ENCODE measurements at regions not wholly inside any gene's neighbourhood (a gene's known extent, or its start where the extent isn't known, plus 50 kb on each side); places are given as distances from the start of the nearest gene placed in this dataset.
"Not testable (repeated sequence)": the region's sequence is repeated elsewhere in the genome, so short reads cannot be mapped to it uniquely, and the experiment has no call there.

DNA sequence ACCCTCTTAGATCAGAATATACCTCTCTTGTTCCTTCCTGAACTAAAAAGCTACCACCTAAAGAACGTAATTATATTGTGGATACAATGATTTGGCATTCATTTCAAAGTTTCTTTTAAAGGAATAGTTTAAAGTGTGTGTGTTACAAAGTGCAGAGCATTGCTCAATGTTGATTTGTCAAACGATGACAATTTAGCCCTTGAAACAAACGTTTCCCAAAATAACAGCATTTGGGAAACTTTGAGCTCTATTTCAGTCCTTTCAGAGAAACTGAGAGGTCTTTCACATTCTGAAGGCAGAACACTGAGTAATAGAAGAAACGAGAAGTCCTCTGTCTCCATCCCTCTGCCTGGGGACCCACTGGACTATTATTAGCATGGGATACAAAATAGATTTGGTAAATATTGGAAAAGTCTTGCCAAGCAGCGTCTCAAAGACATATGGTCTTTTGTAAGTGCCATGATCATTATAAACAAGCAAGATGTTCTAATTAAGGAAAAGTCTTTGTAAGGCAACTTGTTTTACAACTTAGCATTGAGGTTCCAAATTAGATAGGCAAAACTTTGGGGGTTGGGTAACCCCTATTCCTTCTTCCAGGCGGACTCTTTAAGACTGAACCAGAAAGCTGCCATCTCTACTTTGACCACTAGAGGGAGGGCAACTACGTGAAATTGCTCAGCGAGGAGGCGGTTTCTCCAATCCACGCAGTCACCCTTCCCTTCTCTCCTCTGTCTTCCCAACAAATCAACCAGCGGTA lies 208.8 kb downstream of the RNF144B start:
- DNase-seq (ENCODE audit: low read depth), result no peak

DNA sequence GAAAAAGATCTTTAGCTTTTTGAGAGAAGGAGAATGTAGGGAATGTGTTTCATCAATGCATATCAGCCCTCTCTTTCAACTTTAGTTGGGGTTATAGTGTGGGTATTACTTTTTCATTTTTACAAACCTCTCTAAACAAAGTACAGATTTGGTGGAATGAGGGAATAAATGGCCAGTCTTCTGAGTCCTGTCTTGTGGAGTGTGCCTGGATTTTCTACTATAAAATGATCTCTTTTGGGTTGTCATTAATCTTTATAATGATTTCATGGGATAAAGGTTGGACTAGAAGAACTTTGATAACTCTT lies 209.3 kb downstream of the RNF144B start:
- no peak for DNase-seq (ENCODE audit: low read depth)

GRCh38 chr6:18598551-18599264 lies 211.6 kb downstream of the RNF144B start:
- DNase-seq (ENCODE audit: low read depth), result no peak

- no peak for DNase-seq (ENCODE audit: low read depth)
These were observed 213.1 kb downstream of the RNF144B start for GRCh38 chr6:18600255-18600654.

GRCh38 chr6:18601516-18602020 lies 214.4 kb downstream of the RNF144B start:
- DNase-seq (ENCODE audit: low read depth), result no peak

DNA sequence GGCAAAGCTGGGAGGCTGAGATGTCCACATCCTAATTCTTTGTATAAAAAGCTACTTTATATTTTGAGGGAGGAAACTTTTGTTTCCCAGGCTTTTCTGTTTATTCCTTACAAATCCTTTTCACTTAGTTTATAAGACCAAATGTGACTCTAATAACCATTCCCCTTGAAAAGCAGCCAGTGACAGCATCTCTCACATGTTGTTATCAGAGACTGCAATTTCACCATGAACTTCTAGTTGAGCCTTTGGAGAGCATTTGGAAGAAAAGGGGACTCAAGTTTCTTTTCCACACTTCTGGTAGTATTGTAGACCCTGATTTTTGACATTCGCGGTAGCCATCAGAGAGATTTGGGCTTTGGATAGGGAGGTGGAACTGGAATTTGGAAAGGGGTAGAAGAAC lies 215.8 kb downstream of the RNF144B start:
- no peak for DNase-seq (ENCODE audit: low read depth)

GRCh38 chr6:18603361-18603760 lies 216.2 kb downstream of the RNF144B start:
- DNase-seq (ENCODE audit: low read depth), result no peak

GRCh38 chr6:18605841-18606240 lies 218.7 kb downstream of the RNF144B start:
- DNase-seq (ENCODE audit: low read depth), result no peak

GRCh38 chr6:18609715-18610114 lies 222.6 kb downstream of the RNF144B start:
- no peak for DNase-seq (ENCODE audit: low read depth)

- no peak for DNase-seq (ENCODE audit: low read depth)
These were observed 226.3 kb downstream of the RNF144B start for GRCh38 chr6:18613319-18613925.

- no peak for DNase-seq (ENCODE audit: low read depth)
These were observed 242.4 kb downstream of the RNF144B start for GRCh38 chr6:18629571-18629970.

DNA sequence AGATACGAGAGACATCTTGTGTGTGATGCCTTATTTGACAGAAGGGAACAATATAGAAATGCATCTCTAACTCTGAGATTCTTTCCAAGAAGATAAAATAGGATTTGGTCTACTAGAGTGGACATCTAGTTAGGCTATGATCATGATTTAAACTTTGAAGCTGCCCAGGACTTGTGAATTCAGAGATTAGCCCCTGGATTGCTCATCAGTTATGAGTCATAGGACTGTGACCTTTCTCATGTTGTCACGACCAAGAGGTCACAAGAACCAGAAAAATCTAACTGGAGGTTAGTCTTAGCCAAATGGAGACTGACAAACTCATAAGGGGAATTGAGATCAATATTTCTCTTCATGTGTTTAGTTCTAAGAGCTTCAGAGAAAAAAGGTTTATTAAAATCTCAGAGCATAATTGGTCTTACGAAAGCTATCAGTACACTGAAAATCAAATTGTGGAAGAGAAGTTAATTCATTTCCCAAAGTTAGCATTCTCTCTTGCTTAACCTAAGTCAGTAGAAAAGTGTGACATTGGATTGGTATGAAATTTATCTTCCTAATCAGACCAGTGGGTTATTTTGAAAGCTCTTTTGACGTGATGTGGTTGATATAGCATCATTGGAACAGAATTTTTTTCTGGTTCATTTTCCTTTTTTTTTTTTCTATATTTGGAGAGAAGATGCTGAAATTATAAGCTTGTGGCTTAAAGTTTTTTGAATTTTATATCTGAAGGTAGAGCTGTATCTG lies 245.7 kb downstream of the RNF144B start:
- no peak for DNase-seq (ENCODE audit: low read depth)

DNA sequence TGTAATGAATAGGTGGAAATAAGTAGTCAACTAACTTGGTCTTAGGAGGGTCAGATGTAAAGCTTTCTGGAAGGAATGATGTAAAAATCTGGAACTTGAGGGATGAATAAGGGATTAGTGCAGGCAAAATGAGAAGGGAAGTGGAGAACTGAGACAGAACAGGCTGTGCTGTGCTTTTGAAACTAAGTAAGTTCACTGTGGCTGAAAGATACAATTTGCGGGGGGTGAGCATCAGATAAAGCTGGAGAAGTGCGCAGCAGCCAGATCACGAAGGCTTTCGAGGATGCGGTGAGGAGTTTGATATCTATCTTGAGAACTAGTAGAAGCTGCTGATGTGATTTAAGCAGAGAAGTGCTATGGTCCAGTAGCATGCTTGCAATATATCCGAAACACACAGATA lies 247.8 kb downstream of the RNF144B start:
- no peak for DNase-seq (ENCODE audit: low read depth)

DNA sequence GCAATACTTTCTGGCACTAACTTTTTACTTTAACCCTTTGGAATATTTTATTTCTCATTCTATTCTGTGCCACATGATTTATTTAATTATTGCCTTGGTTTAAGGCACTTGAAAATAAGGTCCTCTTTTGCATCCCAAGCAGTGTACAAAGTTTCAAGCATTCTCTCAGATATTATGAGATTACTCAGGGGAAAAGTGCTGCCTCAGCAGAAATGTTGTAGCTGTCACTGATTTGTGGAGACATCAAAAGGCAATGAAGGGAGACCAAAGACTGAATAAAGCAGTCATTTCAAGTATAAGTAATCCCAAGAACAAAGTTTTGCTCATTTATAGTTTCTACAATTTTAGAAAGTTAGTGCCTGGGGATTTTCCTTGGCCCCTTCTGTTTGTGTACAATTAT lies 253.0 kb downstream of the RNF144B start:
- no peak for DNase-seq (ENCODE audit: low read depth)

- DNase-seq (ENCODE audit: low read depth), result no peak
These were observed 253.6 kb downstream of the RNF144B start for GRCh38 chr6:18640754-18641153.

DNA sequence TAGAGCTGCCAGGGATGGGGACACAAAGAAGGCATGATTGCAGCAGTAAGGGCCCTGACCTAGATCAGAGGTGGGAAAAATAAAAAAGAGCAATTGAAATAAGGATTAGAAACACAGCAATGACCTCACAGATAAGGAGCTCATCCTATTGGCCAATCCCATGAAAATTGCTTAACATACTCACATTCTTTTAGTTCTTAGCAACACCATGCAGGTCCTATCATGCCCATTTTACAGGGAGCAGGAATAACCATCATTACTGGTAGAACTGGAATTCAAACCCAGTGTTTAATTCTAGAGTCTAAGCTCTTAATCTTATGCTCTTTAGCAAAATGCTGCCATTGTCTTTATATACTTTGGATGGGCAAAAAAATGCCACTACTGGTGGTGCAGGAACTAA lies 267.7 kb downstream of the RNF144B start:
- DNase-seq (ENCODE audit: low read depth), result no peak

DNA sequence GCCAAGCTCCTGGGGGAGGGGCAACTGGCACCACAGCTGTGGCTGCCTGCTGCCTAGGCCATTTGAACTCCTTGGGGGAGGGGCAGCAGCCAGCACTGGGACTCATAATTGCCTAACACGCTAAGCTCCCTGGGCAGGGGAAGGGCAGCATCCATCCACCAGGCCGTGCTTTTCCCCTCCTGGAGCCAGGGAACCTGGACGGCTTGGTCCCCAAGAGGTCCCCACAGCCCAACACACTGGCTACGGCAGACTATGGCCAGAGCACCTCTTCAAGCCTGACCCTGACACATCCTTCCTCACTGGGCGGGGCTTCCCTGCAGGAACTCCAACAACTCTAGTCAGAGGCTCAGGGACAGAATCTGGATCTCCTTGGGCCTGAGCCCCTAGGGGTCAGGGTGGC lies 269.4 kb downstream of the RNF144B start:
- no peak for DNase-seq (ENCODE audit: low read depth)

DNA sequence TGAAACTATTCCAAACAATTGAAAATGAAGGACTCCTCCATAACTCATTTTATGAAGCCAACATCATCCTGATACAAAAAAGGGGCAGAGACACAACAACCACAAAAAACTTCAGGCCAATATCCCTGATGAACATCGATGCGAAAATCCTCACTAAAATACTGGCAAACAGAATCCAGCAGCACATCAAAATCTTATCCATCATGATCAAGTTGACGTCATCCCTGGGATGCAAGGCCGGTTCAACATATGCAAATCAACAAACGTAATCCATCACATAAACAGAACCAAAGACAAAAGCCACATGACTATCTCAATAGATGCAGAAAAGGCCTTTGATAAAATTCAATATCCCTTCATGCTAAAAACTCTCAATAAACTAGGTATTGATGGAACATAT lies 272.8 kb downstream of the RNF144B start:
- DNase-seq (ENCODE audit: low read depth), result not testable (repeated sequence)

DNA sequence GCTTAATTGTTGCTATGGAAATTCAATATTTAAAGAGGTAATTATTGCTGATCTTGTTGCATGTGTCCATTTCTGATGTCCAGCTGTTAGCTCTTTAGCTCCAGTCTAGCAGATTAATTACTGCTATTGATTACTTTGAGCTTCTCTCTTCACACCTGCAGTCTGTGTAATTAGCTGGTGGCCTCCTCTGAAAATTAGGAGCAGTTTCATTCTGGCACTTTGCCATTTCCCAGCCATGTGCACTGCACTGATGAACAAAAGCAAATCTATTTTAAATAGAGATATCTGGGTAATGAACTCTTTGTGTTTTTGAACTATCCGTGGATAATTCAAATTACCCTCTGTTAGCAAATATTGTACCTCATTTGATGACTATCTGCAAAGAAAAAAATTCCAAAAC lies 275.9 kb downstream of the RNF144B start:
- DNase-seq (ENCODE audit: low read depth), result no peak

- DNase-seq (ENCODE audit: low read depth), result no peak
These were observed 277.3 kb downstream of the RNF144B start for GRCh38 chr6:18664401-18664800.

- no peak for DNase-seq (ENCODE audit: low read depth)
These were observed 280.5 kb downstream of the RNF144B start for GRCh38 chr6:18667612-18668011.

DNA sequence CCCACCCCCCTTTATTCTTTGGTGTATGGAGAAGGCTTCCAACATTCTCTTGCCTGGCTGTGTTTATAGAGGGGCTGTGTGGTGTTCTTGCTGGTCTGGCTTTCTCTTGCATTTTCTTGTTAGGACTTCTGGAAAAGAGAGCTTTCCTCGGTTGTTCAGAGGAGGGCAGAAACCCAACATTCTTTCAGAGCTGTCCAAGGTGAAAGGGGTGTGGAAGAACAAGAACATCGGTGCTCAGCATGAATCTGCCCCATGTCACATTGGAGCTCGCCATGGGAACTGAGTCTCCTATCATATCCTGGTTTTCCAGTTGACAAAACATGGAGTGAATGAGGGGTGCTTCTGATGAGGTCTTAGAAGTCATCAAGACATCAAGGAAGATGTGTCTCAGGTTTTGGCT lies 281.8 kb downstream of the RNF144B start:
- no peak for DNase-seq (ENCODE audit: low read depth)

- no peak for DNase-seq (ENCODE audit: low read depth)
These were observed 285.7 kb downstream of the RNF144B start for GRCh38 chr6:18672852-18673251.
